HG02970 (cell line): ENCODE measurements at regions not wholly inside any gene's neighbourhood (a gene's known extent, or its start where the extent isn't known, plus 50 kb on each side); places are given as distances from the start of the nearest gene placed in this dataset.
"Not testable (repeated sequence)": the region's sequence is repeated elsewhere in the genome, so short reads cannot be mapped to it uniquely, and the experiment has no call there.

ENCODE experiments used
- ATAC-seq: cut with Tn5 transposase; IDR thresholded peaks from one replicate; pipeline ENCODE4 v1.9.1; 2021; ENCODE audit warnings: mild to moderate bottlenecking, moderate library complexity, moderate number of reproducible peaks; ENCODE audit not compliant: unreplicated experiment, low FRiP score

- ATAC-seq = no peak
Measured at GRCh38 chr13:71018544-71018943, 848.5 kb downstream of the DACH1 start.

- no peak for ATAC-seq
Measured at GRCh38 chr13:71017607-71018006, 849.4 kb downstream of the DACH1 start.

- no peak for ATAC-seq
Measured at GRCh38 chr13:71015516-71015915, 851.5 kb downstream of the DACH1 start.

- no peak for ATAC-seq
Measured at GRCh38 chr13:71015021-71015420, 852.0 kb downstream of the DACH1 start.

GRCh38 chr13:71005919-71006318, 861.1 kb downstream of the DACH1 start:
- ATAC-seq = no peak

- ATAC-seq = no peak
Measured at GRCh38 chr13:70995338-70995737, 871.7 kb downstream of the DACH1 start.

- ATAC-seq = no peak
Measured at GRCh38 chr13:70994191-70994590, 872.8 kb downstream of the DACH1 start.

- no peak for ATAC-seq
Measured at GRCh38 chr13:70987043-70987442, 878.8 kb upstream of the KLHL1 start.

- no peak for ATAC-seq
Measured at GRCh38 chr13:70985371-70985770, 877.1 kb upstream of the KLHL1 start.

GRCh38 chr13:70981219-70981618, 873.0 kb upstream of the KLHL1 start:
- not testable (repeated sequence) for ATAC-seq

GRCh38 chr13:70969321-70969720, 861.1 kb upstream of the KLHL1 start:
- ATAC-seq = no peak

GRCh38 chr13:70967564-70967963, 859.3 kb upstream of the KLHL1 start:
- no peak for ATAC-seq

- ATAC-seq = no peak
Measured at GRCh38 chr13:70964874-70965273, 856.6 kb upstream of the KLHL1 start.

GRCh38 chr13:70964124-70964523, 855.9 kb upstream of the KLHL1 start:
- no peak for ATAC-seq

GRCh38 chr13:70960841-70961443, 852.7 kb upstream of the KLHL1 start:
- ATAC-seq = no peak

- ATAC-seq = no peak
Measured at GRCh38 chr13:70959035-70959775, 851.0 kb upstream of the KLHL1 start.

GRCh38 chr13:70955887-70956286, 847.6 kb upstream of the KLHL1 start:
- no peak for ATAC-seq

GRCh38 chr13:70950664-70951063, 842.4 kb upstream of the KLHL1 start:
- ATAC-seq = no peak

- no peak for ATAC-seq
Measured at GRCh38 chr13:70945506-70945905, 837.3 kb upstream of the KLHL1 start.

GRCh38 chr13:70941454-70941853, 833.2 kb upstream of the KLHL1 start:
- ATAC-seq = no peak

- no peak for ATAC-seq
Measured at GRCh38 chr13:70938462-70938861, 830.2 kb upstream of the KLHL1 start.

GRCh38 chr13:70932511-70932910, 824.3 kb upstream of the KLHL1 start:
- no peak for ATAC-seq
